HG03280 (cell line): ENCODE measurements at regions not wholly inside any gene's neighbourhood (a gene's known extent, or its start where the extent isn't known, plus 50 kb on each side); places are given as distances from the start of the nearest gene placed in this dataset.
A peak's percentile ranks its signal among the peaks of the same experiment; 100 is the strongest.
"Not testable (repeated sequence)": the region's sequence is repeated elsewhere in the genome, so short reads cannot be mapped to it uniquely, and the experiment has no call there.

Source experiments
- ATAC-seq: cut with Tn5 transposase; IDR thresholded peaks from one replicate; pipeline ENCODE4 v1.9.1; 2021; ENCODE audit warnings: mild to moderate bottlenecking, moderate library complexity; ENCODE audit not compliant: unreplicated experiment

DNA sequence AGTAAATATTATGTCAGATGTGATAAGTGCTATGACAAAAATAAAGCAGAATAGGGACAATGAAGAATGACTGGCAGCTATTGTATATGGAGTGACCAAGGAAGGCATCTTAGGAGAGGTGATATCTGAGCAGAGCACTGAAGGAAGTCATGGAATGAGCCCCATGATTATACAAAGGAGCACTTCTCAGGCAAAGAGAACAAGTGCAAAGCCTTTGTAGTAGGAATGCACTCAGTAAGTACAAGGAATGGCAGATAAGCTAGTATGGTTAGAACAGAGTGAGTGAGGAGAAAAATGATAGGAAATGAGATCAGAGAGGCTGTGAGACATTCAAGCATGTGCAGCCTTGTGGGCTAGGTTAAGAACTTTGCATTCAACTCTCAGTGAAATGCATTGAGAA is 214.8 kb downstream of the LURAP1L start:
- ATAC-seq = no peak

DNA sequence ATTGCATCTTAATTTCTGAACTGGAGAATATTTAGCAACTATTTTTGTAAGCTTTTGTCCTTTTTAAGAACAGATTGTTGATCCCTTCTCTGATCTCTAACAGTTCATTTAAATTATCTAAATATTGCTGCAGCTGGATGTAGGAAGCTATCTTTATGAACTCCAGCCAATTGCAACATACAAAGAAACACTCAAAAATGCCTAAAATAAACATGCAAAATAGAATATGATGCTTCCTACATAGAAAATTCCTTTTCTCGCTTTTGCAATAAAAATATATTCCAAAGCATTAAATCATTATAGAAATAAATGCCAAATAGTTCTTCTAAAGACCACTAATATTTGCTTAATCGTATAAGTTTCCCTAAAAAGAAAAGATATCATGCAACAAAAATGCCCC is 218.6 kb downstream of the LURAP1L start:
- ATAC-seq = no peak

DNA sequence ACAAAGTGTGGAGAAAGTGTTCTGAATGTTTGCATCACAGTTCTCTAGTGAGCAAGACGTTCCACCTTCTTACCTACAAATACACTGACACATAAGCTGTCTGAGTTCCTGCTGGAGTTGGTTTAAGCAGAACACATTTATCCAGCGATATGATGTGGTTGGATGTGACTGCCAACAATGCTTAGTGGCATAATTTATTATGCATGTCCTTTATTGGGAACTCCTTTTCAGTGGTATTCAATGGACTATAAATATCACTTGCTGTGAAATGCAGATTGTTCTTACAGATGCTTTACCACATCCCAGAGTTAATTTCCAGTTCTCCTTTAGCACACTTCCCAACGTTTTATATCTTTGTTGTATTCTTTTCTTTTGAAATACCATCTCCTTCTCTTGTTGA is 222.2 kb downstream of the LURAP1L start:
- no peak for ATAC-seq

DNA sequence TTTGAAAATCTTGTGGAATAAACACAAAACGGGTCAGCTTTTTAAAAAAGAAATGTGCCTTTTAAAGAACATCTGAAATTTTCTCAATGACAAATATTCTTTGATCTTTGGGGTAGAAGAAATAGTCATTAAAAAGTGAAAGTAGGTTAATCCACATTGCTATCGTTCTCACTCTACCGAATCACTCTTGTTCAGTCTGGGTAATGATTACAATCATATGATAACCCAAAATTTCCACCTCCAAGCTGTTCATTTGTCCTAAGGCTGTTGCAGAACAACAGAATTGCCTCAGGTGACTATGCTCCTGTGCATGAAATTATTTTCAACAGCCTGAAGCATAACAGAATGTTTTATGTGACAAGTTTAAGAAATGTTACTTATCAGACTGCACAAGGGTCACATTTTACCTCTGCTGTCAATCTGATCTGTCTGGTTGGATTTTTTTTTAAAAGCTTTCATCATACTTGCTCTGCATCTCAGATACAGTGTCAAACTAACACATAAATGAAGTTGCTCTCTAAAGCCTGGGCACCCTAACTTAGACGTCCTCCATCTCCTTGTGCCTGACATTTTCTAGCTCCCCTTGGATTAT is 227.3 kb downstream of the LURAP1L start:
- no peak for ATAC-seq

DNA sequence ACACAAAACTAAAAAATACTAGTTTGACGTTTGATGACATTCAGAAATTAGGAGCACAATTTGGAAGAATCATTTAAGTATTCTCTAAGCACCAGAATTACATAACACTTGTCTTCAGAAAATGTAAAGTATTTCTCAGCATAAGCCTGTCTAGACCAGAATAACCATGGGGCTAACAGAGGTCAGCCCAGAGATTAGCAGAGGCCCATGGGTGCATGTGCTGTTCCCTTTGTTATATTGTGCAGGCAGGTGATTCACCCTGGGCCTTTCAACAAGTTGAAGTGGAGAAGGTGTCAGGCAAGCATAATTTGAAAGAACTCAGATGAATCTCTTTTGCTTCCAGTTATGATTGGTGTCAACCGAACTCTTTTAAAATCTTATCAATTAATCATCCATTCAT is 227.9 kb downstream of the LURAP1L start:
- ATAC-seq = no peak

DNA sequence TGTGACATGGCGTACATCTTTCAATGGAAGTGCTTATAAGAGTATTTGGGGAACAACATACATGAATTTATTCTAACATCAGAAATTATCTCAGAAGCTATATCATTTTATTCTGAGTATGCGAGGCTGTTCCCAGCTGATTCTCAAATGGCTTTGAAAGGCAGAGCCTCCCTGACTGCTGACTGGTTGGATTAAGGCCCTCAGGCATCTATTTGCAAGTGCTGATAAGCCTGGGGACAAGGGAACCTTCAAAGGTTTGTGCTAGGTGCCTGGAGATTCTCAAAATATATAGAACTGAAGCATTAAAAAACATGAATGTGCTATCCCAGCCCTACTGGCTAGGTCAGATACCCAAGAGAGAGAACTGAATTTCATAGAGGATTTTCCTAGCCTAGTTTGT is 235.1 kb downstream of the LURAP1L start:
- no peak for ATAC-seq

DNA sequence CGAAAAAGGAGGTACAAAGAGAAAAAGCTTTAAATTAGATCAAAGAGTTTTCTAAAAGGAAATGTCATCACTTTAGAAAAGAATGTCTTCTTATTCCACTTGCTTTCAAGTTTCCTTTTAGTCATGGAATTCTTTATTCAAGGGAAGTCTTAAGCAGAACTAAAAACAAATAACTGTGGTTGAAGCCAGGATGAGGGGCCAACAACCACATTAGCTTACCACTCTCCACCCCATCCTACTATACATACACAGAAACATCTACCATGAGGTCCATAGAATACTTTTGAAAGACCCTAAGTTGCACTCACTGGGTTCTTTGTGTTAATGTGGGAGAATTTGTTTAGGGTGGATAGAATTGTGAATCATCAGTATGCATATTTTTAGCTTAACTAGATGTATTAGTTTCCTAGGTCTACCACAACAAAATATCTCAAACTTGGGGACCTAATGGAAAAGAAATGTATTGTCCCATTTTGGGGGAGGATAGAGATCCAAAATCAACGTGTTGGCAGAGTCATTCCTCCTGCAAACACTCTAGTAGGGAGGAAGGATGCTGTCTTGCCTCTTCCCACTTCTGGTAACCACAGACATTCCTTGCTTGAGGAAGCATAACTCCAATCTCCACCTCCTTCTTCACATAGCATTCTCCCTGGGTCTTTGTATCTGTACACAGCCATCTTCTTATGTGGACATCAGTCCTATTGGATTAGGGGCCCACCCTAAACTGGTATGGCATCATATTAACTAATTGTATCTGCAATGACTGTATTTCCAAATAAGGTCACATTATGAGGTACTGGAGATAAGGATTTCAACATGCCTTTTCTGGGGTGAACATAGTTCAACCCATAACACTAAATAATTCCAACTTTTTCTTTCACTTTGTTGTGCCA is 239.4 kb downstream of the LURAP1L start:
- no peak for ATAC-seq

DNA sequence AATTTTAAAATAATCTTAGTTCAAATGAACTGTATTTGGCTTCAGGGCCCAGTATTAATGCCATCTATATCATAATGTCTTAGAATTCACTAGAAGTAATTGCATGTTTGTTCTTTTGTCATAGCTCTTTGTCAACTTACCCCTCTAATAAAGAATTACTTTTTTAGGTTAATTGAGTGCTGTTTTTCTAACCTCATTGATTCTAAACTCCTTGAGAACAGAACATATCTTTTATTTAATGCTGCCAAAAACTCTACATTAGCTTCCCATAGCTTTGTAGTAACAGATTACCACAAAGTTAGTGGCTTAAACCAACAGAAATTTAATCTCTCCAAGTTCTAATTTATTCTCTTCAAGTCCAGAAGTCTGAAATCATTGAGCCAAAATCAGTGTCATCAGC is 242.4 kb downstream of the LURAP1L start:
- no peak for ATAC-seq

DNA sequence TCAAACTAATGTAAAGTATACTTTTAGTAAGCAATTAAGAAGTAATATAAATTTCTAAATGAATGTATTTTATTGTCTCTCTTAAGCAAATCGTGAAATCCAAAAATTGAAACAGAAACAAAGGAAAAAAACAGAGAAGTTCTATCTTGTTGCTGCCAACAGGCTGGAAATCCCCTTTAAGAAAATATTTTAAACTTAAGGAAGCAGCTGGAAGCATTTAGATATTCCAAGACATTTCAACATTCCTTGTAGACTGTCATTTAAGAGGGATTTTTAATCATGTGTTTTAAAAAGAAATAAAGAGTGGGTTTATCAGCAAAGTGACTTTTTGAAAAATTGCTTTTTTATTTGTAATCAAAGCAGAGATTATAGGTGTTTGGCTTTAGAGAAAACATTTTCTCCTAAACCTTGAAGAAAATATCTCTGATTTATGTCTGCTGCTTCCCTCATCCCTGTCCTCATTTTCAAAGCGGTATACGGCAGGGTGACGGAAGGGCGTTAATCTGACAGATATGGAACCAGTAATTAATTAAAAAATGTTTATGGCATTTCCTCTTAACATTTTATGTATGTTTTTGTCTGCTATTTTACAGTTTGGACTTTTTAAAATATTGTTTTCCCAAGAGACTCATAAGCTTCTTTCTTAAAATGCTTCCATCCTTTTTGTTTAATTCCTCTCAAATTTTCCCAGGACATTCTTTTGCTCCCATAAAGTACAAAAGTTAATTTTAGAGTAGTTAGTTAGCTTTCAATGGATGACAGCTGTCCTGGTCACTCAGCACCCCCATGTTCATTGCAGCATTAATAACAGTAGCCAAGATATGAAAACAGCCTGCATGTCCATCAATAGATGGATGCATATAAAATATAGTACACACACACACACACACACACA is 245.6 kb downstream of the LURAP1L start:
- ATAC-seq = no peak

DNA sequence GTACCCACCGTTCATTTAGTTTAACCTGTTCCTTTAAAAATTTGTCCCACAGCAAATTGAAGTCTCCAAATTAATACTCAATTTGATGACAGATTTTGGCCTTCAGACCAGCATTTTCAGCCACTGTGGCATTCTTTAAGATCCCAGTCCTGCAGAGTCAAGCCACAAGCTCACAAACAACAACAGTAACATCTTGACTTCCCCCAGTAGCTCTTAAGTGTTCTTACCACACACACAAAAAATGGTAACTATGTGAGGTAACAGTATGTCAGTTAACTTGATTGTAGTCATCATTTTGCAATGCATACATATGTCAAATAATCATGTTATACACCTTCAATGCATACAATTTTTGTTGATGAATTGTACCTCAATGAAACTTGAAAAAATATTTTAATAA is 247.9 kb downstream of the LURAP1L start:
- ATAC-seq = no peak

DNA sequence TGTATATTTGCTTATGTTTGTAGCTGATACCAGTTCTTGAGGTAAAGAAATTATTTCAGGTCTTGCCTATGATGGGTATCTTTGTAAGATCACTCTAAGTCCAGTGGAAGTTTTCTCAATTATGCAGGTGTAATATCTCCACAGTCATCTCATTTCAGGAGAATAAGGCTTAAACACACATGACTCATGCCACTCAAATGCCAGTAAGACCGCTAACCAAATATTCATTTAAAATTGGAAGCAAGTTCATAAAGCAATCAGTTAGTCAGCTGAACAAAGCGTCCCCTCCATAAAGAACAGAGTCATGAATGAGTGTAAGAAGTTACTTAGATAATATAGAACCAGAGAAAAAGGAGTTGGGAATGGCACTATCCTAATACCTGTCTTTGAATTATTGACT is 248.7 kb downstream of the LURAP1L start:
- ATAC-seq = no peak

DNA sequence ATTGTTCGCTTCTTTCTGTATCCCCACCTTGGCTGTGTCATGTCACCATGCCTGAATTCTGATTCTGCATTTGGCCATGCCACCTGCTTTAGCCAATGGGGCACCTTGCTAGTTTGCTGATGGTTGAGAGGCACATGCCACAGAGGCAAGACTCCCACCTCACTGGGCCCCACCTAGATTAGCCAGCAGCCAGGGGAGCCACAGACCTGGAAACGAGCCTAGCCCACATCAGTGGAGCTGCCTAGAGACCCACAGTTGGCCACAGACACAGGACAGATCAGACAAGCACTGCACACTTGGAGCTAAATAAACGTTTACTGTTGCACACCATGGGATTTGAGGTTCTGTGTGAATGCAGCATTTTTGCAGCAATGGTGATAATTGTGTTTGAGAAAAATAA is 252.1 kb downstream of the LURAP1L start:
- ATAC-seq = no peak

DNA sequence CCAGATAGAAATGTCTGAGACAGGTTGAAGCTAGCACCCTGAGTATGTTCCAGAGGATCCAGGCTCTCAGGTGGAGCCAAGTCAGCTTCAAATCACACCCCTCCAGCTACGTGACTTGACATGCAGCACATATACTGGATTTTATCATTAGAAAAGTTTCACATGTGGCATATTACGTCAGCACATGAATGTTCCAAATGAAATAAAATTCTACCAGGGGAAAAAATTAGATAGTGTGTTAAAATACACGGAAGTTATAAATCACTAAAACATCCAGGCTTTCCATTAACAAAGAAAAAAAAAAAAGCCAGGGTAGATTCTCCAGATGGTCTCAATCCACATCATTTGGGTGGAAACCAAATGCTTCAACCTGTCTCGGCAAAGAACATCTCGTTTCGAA is 251.6 kb downstream of the MPDZ start:
- no peak for ATAC-seq

DNA sequence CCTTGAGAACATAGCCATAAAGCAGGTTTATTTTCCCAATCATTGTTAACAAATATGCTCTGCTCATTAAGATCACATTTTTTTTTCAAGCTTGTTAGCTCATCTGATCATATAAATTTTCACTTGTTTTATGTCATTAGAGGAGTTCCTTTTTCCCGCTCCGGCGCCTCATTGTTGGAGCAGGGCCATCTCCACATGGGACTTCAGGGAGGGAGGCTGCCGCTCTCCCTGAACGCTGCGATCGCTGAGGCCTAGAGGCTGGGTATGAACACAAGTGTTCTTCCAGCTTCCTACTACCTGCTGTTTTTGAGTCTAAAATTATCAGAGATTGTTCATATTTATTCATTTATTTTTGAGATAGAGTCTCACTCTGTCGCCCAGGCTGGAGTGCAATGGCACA is 246.9 kb downstream of the MPDZ start:
- no peak for ATAC-seq

DNA sequence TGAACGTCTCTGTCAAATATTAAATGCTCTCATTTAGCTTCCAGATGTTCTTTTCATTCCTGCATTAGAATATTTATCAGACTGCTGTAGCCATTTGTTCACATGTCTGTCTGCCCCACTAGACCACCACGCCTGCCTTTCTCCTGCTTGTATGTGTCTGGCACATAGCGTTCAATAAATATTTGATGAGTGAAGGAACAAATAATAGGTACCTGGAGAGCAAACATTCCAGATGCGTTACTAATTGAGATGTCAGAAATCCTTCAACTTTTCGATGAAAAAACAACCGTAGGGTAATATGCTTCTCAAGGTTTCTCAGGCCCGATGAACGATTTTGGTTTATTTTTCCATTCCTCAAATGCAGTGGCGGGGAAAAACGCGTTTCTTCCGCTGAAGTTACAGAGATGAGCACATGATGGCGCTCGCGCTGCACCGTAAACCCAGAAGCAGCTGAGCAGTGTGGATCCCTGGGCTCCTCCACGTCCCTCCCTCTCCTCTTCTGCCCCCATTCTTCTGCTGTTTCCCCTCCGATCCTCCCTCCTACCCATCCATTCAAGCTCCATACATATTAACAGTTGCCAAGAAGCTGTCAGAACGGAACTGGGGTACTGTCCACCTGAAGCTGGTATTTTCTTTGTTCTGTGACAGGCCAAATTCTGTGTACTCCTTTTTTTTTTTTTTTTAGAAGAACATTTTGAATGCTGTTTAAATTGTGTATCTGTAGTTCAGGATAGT is 245.4 kb downstream of the MPDZ start:
- ATAC-seq = peak; percentile 70

DNA sequence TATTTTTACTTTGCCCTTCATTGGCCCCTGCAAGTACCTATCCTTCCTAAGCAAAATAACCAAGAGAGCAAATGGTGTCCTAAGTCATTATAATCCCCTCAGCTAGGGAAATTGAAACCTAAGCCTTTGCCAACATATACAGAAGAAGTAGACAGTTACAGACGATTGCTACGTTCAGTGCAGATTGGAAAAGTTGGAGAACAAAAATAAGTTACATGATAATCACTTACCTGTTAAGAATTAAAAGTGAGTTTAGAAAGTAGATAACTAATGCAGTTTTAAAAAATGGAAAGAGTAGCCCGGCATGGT is 244.8 kb downstream of the MPDZ start:
- no peak for ATAC-seq

DNA sequence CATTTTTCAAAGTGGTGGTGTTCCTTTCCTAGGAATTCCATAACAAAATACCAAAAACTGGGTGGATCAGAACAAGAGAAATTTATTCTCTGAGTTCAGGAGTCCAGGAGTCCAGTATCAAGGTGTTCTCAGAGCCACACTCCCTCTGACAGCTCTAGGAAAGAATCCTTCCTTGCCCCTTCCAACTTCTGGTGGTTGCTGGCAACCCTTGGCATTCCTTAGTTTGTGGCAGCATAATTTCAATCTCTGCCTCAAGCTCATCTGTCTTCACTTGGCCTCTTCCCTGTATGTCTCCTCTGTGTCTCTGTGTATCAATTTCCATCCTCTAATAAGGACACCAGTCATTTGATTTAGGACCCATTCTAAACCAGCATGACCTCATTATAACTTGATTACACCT is 243.7 kb downstream of the MPDZ start:
- no peak for ATAC-seq

DNA sequence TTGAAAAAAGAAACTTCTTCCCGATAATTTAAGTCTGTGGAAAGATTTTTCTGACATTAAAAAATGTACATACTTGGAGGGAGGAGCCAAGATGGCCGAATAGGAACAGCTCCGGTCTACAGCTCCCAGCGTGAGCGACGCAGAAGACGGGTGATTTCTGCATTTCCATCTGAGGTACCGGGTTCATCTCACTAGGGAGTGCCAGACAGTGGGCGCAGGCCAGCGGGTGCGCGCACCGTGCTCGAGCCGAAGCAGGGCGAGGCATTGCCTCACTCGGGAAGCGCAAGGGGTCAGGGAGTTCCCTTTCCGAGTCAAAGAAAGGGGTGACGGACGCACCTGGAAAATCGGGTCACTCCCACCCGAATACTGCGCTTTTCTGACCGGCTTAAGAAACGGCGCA is 241.7 kb downstream of the MPDZ start:
- not testable (repeated sequence) for ATAC-seq

DNA sequence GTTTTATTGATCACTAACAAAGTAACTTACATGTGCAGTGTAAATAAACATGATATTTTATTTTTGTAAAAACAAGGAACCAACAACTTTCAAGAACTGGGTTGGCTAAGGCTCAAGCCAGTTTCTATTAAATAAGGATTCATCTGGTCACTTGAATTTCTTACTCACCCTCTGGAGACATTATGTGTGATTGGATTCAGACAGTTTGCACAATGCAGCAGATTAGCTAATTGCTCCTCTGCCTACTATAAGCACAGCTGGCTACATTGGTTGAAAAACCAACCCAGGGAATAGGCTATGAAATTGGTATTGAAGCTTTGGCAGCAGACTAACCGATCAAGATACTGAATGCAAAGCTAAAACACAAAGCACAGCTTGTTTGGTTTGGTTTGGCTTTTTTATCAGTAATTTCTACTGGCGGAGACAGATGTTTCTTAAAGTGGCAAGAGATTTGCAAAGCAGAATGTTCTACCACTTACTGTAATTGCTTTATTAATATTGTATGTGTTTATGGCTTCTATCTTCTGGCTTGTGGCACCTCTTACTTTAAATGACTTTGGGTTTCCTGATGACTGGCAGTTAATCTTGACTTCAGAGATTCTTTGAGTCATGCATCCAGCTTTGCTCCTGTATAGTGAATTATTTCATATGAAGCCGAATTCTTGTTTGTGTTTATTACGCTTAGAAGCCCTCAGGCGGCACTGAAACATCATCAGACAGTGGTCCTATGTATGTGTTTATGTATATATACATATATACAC is 231.5 kb downstream of the MPDZ start:
- ATAC-seq = no peak

DNA sequence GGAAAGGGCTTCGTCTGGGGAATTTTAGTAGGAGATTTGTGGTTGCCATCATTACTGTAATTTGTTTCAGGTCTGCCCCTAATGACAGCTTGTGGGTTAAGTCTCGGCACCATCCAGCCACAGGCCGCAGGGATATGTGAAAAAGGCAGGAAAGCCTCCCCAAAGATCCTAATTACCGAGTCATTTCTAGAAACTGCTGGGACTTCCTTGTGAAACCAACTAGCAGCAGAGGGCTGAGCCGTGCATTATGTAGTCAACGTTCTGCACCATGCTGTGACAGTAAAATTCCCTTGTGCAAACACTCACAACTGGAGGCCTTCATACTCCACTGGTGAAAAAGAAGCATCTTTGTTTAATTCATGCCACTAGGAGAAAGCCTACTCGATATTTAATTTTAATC is 230.3 kb downstream of the MPDZ start:
- no peak for ATAC-seq
